Chondrocyte (in vitro differentiated cells): ENCODE measurements at regions not wholly inside any gene's neighbourhood (a gene's known extent, or its start where the extent isn't known, plus 50 kb on each side); places are given as distances from the start of the nearest gene placed in this dataset.
"Not testable (repeated sequence)": the region's sequence is repeated elsewhere in the genome, so short reads cannot be mapped to it uniquely, and the experiment has no call there.

Experiments used
- DNase-seq: peaks from one replicate; pipeline ENCODE4 v3.0.0; 2021; ENCODE audit warnings: mixed read lengths, low spot score
- H3K27ac Mint-ChIP-seq: one replicate; pipeline ENCODE4 v1.8.0; 2021; ENCODE audit warnings: mild to moderate bottlenecking, moderate library complexity, mixed read lengths; ENCODE audit not compliant: unreplicated experiment
- H3K27me3 Mint-ChIP-seq: 2 replicates; pipeline ENCODE4 v1.8.0; 2021; ENCODE audit warnings: low read depth, mixed read lengths
- H3K36me3 Mint-ChIP-seq: 2 replicates; pipeline ENCODE4 v1.8.0; 2021; ENCODE audit warnings: low read depth, mixed read lengths
- H3K4me1 Mint-ChIP-seq: 2 replicates; pipeline ENCODE4 v1.8.0; 2021; ENCODE audit warnings: low read depth, mild to moderate bottlenecking, mixed read lengths
- H3K4me3 Mint-ChIP-seq: one replicate; pipeline ENCODE4 v1.8.0; 2021; ENCODE audit warnings: mild to moderate bottlenecking, moderate library complexity, mixed read lengths; ENCODE audit not compliant: unreplicated experiment
- H3K9me3 Mint-ChIP-seq: 2 replicates; pipeline ENCODE4 v1.8.0; 2021; ENCODE audit warnings: low read depth, mixed read lengths
- CTCF ChIP-seq: fragments of 200-600 bp; sonication (generic); IDR thresholded peaks from 2 replicates; pipeline ENCODE4 v1.5.0; 2021; ENCODE audit warnings: antibody characterized with exemption, mild to moderate bottlenecking, moderate library complexity

- H3K4me1 Mint-ChIP-seq = peaks cover 4% of the 10 kb centered on the region
- no peaks in the 10 kb centered on the region for H3K27me3 Mint-ChIP-seq
- no peaks in the 10 kb centered on the region for H3K36me3 Mint-ChIP-seq
- no peak overlapping the region for H3K27ac Mint-ChIP-seq
- no peak for DNase-seq
- no peak for TF ChIP-seq CTCF
- no peak overlapping the region for H3K4me3 Mint-ChIP-seq
- no peaks in the 10 kb centered on the region for H3K9me3 Mint-ChIP-seq
Measured at GRCh38 chr2:142707318-142707717, 170.1 kb upstream of the KYNU start.

- H3K27me3 Mint-ChIP-seq = not testable (repeated sequence)
Measured at GRCh38 chr2:142702397-142702796, 175.1 kb upstream of the KYNU start.

GRCh38 chr2:142695350-142696257 is 181.9 kb upstream of the KYNU start:
- peaks cover 13% of the 10 kb centered on the region for H3K9me3 Mint-ChIP-seq
- H3K36me3 Mint-ChIP-seq, H3K4me1 Mint-ChIP-seq, DNase-seq, H3K27ac Mint-ChIP-seq, H3K27me3 Mint-ChIP-seq, H3K4me3 Mint-ChIP-seq: not testable (repeated sequence)

More at GRCh38 chr2:142702397-142702796, 175.1 kb upstream of the KYNU start:
- H3K9me3 Mint-ChIP-seq, H3K4me1 Mint-ChIP-seq, H3K27ac Mint-ChIP-seq, H3K36me3 Mint-ChIP-seq, H3K4me3 Mint-ChIP-seq: not testable (repeated sequence)
- peak; percentile 54 for DNase-seq

GRCh38 chr2:142694282-142694681 is 183.2 kb upstream of the KYNU start:
- DNase-seq = no peak
- Mint-ChIP-seq H3K4me3 (no peak overlapping the region), H3K27ac (no peak overlapping the region), H3K36me3 (peaks cover 3% of the 10 kb centered on the region), H3K9me3 (peaks cover 13% of the 10 kb centered on the region), H3K4me1 (peaks cover 6% of the 10 kb centered on the region), H3K27me3 (no peaks in the 10 kb centered on the region)
- no peak for TF ChIP-seq CTCF

GRCh38 chr2:142693171-142693950 is 184.1 kb upstream of the KYNU start:
- TF ChIP-seq CTCF = no peak
- no peak overlapping the region for H3K4me3 Mint-ChIP-seq
- no peak for DNase-seq
- peaks cover 3% of the 10 kb centered on the region for H3K36me3 Mint-ChIP-seq
- peaks cover 6% of the 10 kb centered on the region for H3K4me1 Mint-ChIP-seq
- peaks cover 13% of the 10 kb centered on the region for H3K9me3 Mint-ChIP-seq
- H3K27ac Mint-ChIP-seq = peak overlapping the region; percentile 19
- H3K27me3 Mint-ChIP-seq = no peaks in the 10 kb centered on the region

- Mint-ChIP-seq H3K27me3 (no peaks in the 10 kb centered on the region), H3K36me3 (no peaks in the 10 kb centered on the region)
- TF ChIP-seq CTCF = no peak
Measured at GRCh38 chr2:142688856-142689605, 188.4 kb upstream of the KYNU start.

More at GRCh38 chr2:142688856-142689605, 188.4 kb upstream of the KYNU start:
- Mint-ChIP-seq H3K4me3 (no peak overlapping the region), H3K4me1 (peaks cover 6% of the 10 kb centered on the region), H3K9me3 (no peaks in the 10 kb centered on the region), H3K27ac (no peak overlapping the region)
- DNase-seq = no peak
